Esophagus squamous epithelium (tissue), 4 donors: ENCODE measurements at regions not wholly inside any gene's neighbourhood (a gene's known extent, or its start where the extent isn't known, plus 50 kb on each side); places are given as distances from the start of the nearest gene placed in this dataset.

Experiments used
- CTCF ChIP-seq, 6 experiments: fragments of 450-650 bp in 4 of 6; fragments of 200-600 bp in 2 of 6; sonication (generic) in 2 of 6; IDR thresholded peaks; one replicate each; pipeline ENCODE4 v1.5.1; 2016 to 2019; ENCODE audit warnings: antibody characterized with exemption in 6 of 6, mild to moderate bottlenecking in 4 of 6, moderate library complexity in 4 of 6
- POLR2A ChIP-seq, 4 donors: fragments of 450-650 bp; IDR thresholded peaks; one replicate each; pipeline ENCODE4 v1.6.1; 2017; ENCODE audit warnings: antibody characterized with exemption in 4 of 4, mild to moderate bottlenecking in 4 of 4, moderate library complexity in 3 of 4

GRCh38 chr5:74428876-74429275, 211.7 kb downstream of the ENC1 start:
- no peak for TF ChIP-seq POLR2A (IDR thresholded peaks at IDR 0.05)
- TF ChIP-seq CTCF (IDR thresholded peaks at IDR 0.05) = no peak
